GM10266 (cell line): ENCODE measurements at regions not wholly inside any gene's neighbourhood (a gene's known extent, or its start where the extent isn't known, plus 50 kb on each side); places are given as distances from the start of the nearest gene placed in this dataset.
"Not testable (repeated sequence)": the region's sequence is repeated elsewhere in the genome, so short reads cannot be mapped to it uniquely, and the experiment has no call there.

ENCODE experiments used
- DNase-seq: peaks from one replicate; pipeline ENCODE4 v3.0.0; 2012; ENCODE audit errors: extremely low spot score
- TF ChIP-seq, protein P1 (sequence below): IDR thresholded peaks from 2 replicates; pipeline ENCODE4 v1.5.1; 2012; ENCODE audit warnings: mild to moderate bottlenecking, low read depth; ENCODE audit not compliant: control insufficient read depth, insufficient read depth; ENCODE audit errors: missing control alignments

DNA sequence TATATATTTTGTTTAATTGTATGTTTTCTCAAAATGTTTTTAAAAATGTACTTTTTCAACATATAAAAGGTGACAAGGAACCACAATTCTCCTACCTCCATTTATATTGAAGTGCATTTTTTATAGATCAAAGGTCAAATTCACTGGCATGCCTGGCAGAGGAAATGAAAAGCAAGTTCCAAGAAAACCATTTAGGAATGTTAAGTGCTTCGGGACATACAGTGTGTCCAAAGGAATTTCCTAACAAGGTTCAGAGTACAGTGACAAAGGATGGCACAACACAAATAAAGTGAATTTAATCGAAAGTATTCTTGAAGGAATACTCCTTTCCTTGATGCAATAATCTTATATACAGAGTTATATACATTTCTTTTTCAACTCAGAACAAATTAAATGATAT is 242.3 kb downstream of the CCER1 start:
- TF ChIP-seq, protein P1, sequence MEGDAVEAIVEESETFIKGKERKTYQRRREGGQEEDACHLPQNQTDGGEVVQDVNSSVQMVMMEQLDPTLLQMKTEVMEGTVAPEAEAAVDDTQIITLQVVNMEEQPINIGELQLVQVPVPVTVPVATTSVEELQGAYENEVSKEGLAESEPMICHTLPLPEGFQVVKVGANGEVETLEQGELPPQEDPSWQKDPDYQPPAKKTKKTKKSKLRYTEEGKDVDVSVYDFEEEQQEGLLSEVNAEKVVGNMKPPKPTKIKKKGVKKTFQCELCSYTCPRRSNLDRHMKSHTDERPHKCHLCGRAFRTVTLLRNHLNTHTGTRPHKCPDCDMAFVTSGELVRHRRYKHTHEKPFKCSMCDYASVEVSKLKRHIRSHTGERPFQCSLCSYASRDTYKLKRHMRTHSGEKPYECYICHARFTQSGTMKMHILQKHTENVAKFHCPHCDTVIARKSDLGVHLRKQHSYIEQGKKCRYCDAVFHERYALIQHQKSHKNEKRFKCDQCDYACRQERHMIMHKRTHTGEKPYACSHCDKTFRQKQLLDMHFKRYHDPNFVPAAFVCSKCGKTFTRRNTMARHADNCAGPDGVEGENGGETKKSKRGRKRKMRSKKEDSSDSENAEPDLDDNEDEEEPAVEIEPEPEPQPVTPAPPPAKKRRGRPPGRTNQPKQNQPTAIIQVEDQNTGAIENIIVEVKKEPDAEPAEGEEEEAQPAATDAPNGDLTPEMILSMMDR: no peak
- no peak for DNase-seq

DNA sequence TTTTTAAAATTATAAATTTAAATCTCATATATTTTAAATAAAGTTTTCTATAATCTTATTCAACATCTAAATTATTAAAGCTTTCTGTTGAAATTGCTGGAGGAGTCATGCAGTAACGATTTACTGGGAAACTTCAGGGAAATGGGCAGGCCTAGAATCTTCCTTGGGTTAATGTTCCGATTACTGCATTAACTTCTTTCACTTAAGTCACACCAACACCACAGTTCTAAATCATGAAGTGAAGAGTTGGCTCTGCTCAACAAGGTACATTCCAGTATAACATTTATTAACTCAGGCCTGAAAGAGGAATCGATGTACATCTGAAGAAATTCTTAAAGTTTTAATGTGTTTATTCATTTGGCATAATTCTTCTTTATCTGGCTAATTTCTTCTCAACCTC is 244.3 kb downstream of the CCER1 start:
- TF ChIP-seq, protein P1: no peak
- DNase-seq: no peak

DNA sequence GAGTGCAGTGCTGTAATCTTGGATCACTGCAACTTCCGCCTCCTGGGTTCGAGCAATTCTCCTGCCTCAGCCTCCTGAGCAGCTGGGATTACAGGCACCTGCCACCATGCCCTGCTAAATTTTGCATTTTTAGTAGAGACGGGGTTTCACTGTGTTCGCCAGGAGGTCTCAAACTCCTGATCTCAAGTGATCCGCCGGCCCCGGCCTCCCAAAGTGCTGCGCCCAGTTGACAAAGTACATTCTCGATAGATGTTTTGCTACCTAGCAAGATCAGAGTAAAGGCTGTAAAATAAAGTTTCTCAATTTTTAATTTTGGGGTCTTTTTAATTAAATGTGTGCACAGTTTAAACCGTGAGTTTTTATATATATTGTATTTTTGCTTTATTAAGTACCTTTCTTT is 248.9 kb downstream of the CCER1 start:
- no peak for DNase-seq
- TF ChIP-seq, protein P1: no peak

DNA sequence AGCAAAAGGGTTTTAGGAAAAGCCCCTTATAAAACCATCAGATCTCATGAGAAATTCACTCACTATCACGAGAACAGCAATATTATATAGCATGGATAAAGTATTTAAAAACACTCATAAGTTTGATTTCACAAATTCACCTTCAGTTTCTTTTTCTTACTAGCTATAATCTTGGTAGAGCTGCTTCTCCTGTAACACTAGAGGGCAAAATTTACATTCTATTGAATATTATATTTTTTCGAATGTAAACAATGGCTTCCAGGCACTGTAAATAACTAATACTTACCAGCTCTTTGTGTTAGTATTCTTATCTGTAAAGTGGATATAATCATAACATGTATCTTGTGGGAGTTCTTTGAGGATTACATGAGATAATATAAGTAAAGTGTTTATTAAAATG is 259.6 kb downstream of the CCER1 start:
- TF ChIP-seq, protein P1: no peak
- no peak for DNase-seq

DNA sequence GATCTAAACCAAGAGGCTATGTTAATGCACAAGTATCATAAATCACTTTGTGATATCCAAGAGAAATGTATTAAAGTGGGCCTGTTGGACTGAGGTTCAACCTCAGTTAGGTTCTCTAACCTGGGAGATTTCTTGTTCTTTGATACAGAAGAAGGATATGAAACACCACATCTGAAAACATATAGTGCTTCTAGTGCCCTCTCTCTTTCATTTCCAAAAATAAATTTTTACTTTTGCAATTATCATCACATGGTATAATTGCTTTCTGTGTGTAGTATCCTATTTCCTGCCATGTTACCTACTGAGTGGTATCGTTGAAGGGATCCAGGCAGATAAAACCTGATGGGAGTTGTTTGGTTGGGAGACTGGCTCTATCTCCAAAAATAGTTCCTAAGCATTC is 264.9 kb downstream of the CCER1 start:
- no peak for DNase-seq
- TF ChIP-seq, protein P1: no peak

DNA sequence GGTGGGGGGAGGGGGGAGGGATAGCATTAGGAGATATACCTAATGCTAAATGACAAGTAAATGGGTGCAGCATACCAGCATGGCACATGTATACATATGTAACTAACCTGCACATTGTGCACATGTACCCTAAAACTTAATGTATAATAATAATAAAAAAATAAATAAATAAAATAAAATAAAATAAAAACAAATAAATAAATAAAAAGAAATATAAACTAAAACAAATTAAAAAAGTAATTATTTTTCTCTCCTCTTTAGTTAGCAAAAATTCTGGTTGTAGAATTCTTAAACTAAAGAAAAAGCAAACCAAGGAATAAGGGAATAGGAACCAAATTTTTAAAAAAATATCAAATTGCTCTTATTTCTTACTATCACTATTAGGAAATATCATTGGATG is 267.3 kb downstream of the CCER1 start:
- DNase-seq: not testable (repeated sequence)

DNA sequence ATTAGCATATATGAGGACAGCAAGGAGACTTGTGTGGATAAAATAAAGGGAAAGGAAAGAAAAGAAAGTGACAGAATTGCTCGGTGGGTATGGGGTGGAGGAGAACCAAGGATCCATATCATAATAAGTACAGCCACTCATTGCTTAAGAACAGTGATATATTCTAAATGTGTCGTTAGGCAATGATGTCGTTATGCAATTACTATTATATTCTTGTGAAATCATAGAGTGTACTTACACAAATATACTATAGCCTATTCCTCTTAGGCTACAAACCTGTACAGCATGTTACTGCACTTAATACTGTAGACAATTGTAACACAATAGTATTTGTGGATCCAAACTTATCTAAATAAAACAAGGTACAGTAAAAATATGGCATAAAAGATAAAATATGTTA is 271.1 kb downstream of the CCER1 start:
- no peak for DNase-seq
- TF ChIP-seq, protein P1: no peak

DNA sequence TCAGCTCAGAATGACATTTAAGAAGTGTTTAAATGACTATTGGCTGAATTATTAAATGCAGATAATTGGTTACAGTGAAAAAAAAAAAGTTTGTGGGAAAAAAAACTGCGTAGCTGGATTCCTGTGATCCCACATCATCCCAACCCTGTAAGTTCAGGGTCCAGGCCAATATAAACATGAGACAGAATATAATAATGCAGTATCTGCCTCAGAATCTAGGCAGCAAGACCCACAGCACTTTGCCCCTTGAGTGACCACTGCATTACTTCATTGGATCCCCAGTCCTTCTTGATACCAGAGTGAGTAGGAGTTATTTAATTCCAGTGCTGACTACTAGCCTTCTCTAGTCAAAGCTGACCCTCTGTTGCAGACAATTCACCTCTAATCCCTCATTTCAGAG is 272.6 kb downstream of the CCER1 start:
- no peak for DNase-seq
- TF ChIP-seq, protein P1: no peak
